ENCODE measurements at regions not wholly inside any gene's neighbourhood (a gene's known extent, or its start where the extent isn't known, plus 50 kb on each side); places are given as distances from the start of the nearest gene placed in this dataset.
"Not testable (repeated sequence)": the region's sequence is repeated elsewhere in the genome, so short reads cannot be mapped to it uniquely, and the experiment has no call there.

GRCh38 chr9:81430727-81431126, 258.6 kb downstream of the TLE1 start:
- no peak for TF ChIP-seq MAX (IDR thresholded peaks at IDR 0.05; ENCODE audit: low read depth, low read length)
- no peak for TF ChIP-seq POLR2A (IDR thresholded peaks at IDR 0.05; ENCODE audit: extremely low read depth, insufficient read length)
- TF ChIP-seq CTCF (IDR thresholded peaks at IDR 0.05; ENCODE audit: low read depth, low read length) = no peak
- no peak for TF ChIP-seq MYC (IDR thresholded peaks at IDR 0.05; ENCODE audit: low read depth, low read length)
- DNase-seq (ENCODE audit: low read depth) = no peak
- no peak overlapping the region for H3K4me3 ChIP-seq (ENCODE audit: low read depth, low read length)

GRCh38 chr9:81427870-81428269, 261.5 kb downstream of the TLE1 start:
- DNase-seq (ENCODE audit: low read depth) = no peak
- TF ChIP-seq MAX (IDR thresholded peaks at IDR 0.05; ENCODE audit: low read depth, low read length) (no peak), POLR2A (IDR thresholded peaks at IDR 0.05; ENCODE audit: extremely low read depth, insufficient read length) (no peak), MYC (IDR thresholded peaks at IDR 0.05; ENCODE audit: low read depth, low read length) (no peak), CTCF (IDR thresholded peaks at IDR 0.05; ENCODE audit: low read depth, low read length) (no peak)
- H3K4me3 ChIP-seq (ENCODE audit: low read depth, low read length) = no peak overlapping the region

GRCh38 chr9:81424431-81424830, 264.9 kb downstream of the TLE1 start:
- no peak overlapping the region for H3K4me3 ChIP-seq (ENCODE audit: low read depth, low read length)
- no peak for DNase-seq (ENCODE audit: low read depth)
- TF ChIP-seq MAX (IDR thresholded peaks at IDR 0.05; ENCODE audit: low read depth, low read length) (no peak), POLR2A (IDR thresholded peaks at IDR 0.05; ENCODE audit: extremely low read depth, insufficient read length) (no peak), CTCF (IDR thresholded peaks at IDR 0.05; ENCODE audit: low read depth, low read length) (no peak), MYC (IDR thresholded peaks at IDR 0.05; ENCODE audit: low read depth, low read length) (no peak)

- TF ChIP-seq MYC (IDR thresholded peaks at IDR 0.05; ENCODE audit: low read depth, low read length) (no peak), POLR2A (IDR thresholded peaks at IDR 0.05; ENCODE audit: extremely low read depth, insufficient read length) (no peak), CTCF (IDR thresholded peaks at IDR 0.05; ENCODE audit: low read depth, low read length) (no peak), MAX (IDR thresholded peaks at IDR 0.05; ENCODE audit: low read depth, low read length) (no peak)
- no peak for DNase-seq (ENCODE audit: low read depth)
- no peak overlapping the region for H3K4me3 ChIP-seq (ENCODE audit: low read depth, low read length)
Observed at GRCh38 chr9:81423589-81424326, 265.6 kb downstream of the TLE1 start.

DNA sequence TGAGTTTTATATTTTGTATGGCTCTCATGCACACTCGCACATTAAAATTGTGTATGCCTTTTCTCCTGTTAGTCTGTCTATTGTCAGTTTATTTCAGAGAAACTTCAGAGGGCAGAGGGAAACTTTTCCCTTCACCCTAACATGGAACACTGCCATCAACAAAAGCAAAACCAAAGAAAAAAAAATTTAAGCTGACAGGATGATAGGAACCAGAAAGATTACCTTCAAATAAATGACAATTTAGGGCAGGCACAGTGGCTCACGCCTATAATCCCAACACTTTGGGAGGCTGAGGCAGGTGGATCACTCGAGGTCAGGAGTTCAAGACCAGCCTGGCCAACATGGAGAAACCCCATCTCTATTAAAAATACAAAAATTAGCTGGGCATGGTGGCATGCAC, 268.3 kb downstream of the TLE1 start:
- H3K4me3 ChIP-seq (ENCODE audit: low read depth, low read length); DNase-seq (ENCODE audit: low read depth): not testable (repeated sequence)

GRCh38 chr9:81420024-81420423, 269.3 kb downstream of the TLE1 start:
- no peak overlapping the region for H3K4me3 ChIP-seq (ENCODE audit: low read depth, low read length)
- no peak for DNase-seq (ENCODE audit: low read depth)
- TF ChIP-seq MYC (IDR thresholded peaks at IDR 0.05; ENCODE audit: low read depth, low read length) = no peak
- no peak for TF ChIP-seq CTCF (IDR thresholded peaks at IDR 0.05; ENCODE audit: low read depth, low read length)
